Non-pigmented ciliary epithelial cell (primary cell): ENCODE measurements at regions not wholly inside any gene's neighbourhood (a gene's known extent, or its start where the extent isn't known, plus 50 kb on each side); places are given as distances from the start of the nearest gene placed in this dataset.
"Not testable (repeated sequence)": the region's sequence is repeated elsewhere in the genome, so short reads cannot be mapped to it uniquely, and the experiment has no call there.

Experiments used
- DNase-seq: peaks from one replicate; pipeline ENCODE4 v3.0.0-alpha.2; 2010; ENCODE audit warnings: low read depth

GRCh38 chr9:91512235-91512634 lies 88.6 kb upstream of the NFIL3 start:
- not testable (repeated sequence) for DNase-seq

- DNase-seq, result no peak
Observed at GRCh38 chr9:91503673-91504081, 80.0 kb upstream of the NFIL3 start.

GRCh38 chr9:91502913-91503672 lies 79.5 kb upstream of the NFIL3 start:
- DNase-seq, result no peak

- no peak for DNase-seq
Observed at GRCh38 chr9:91502475-91502874, 78.8 kb upstream of the NFIL3 start.

- peak; percentile 92 for DNase-seq
Observed at GRCh38 chr9:91500509-91501014, 76.9 kb upstream of the NFIL3 start.

GRCh38 chr9:91496351-91496750 lies 72.7 kb upstream of the NFIL3 start:
- DNase-seq, result no peak

- DNase-seq, result peak; percentile 94
Observed at GRCh38 chr9:91495450-91495849, 71.8 kb upstream of the NFIL3 start.

- no peak for DNase-seq
Observed at GRCh38 chr9:91494751-91495150, 71.1 kb upstream of the NFIL3 start.

GRCh38 chr9:91492237-91492636 lies 68.6 kb upstream of the NFIL3 start:
- DNase-seq, result no peak

- no peak for DNase-seq
Observed at GRCh38 chr9:91491624-91492023, 68.0 kb upstream of the NFIL3 start.

- peak; percentile 61 for DNase-seq
Observed at GRCh38 chr9:91489361-91489899, 65.8 kb upstream of the NFIL3 start.

GRCh38 chr9:91488341-91488740 lies 64.7 kb upstream of the NFIL3 start:
- no peak for DNase-seq

- no peak for DNase-seq
Observed at GRCh38 chr9:91486699-91487497, 63.3 kb upstream of the NFIL3 start.

- no peak for DNase-seq
Observed at GRCh38 chr9:91485006-91485405, 61.4 kb upstream of the NFIL3 start.

- DNase-seq, result no peak
Observed at GRCh38 chr9:91483835-91484234, 60.2 kb upstream of the NFIL3 start.

GRCh38 chr9:91483189-91483691 lies 59.6 kb upstream of the NFIL3 start:
- no peak for DNase-seq

GRCh38 chr9:91481972-91482371 lies 58.3 kb upstream of the NFIL3 start:
- no peak for DNase-seq

GRCh38 chr9:91477106-91477505 lies 53.5 kb upstream of the NFIL3 start:
- DNase-seq, result no peak

GRCh38 chr9:91474656-91475055 lies 51.0 kb upstream of the NFIL3 start:
- no peak for DNase-seq
